Left colon (tissue), 2 donors: ENCODE measurements at regions not wholly inside any gene's neighbourhood (a gene's known extent, or its start where the extent isn't known, plus 50 kb on each side); places are given as distances from the start of the nearest gene placed in this dataset.

ENCODE experiments used
- ATAC-seq: fragments of 200-7000 bp; cut with Tn5 transposase; one replicate; pipeline ENCODE4 v1.9.1; 2020; ENCODE audit warnings: mild to moderate bottlenecking, moderate library complexity
- DNase-seq, 2 donors: peaks; one replicate each; pipeline ENCODE4 v3.0.0-alpha.2; 2020
- intact Hi-C, 2 donors: fragments of 100-400 bp; cut with DNase I in 1 of 2; cut with micrococcal nuclease in 1 of 2; formaldehyde crosslinking; loops; one replicate each; pipeline versions ENCODE4 v1.11.2 to v1.14.0; 2022; cut with DNase I, micrococcal nuclease
- donor health status: DM: no; HTN: no; CAD: no.
- donor health status: DM: yes; HTN: yes; CAD: no.

GRCh38 chr7:46003896-46004875 is 83.1 kb upstream of the IGFBP3 start:
- intact Hi-C loops = no loop called here

GRCh38 chr7:46003161-46003560 is 82.1 kb upstream of the IGFBP3 start:
- DNase-seq = no peak
- intact Hi-C loops = no loop called here
- ATAC-seq = no peak

More at GRCh38 chr7:46003896-46004875, 83.1 kb upstream of the IGFBP3 start:
- no peak for ATAC-seq
- DNase-seq = no peak

GRCh38 chr7:46000513-46000912 is 79.4 kb upstream of the IGFBP3 start:
- intact Hi-C loops = no loop called here
- no peak for DNase-seq
- no peak for ATAC-seq

GRCh38 chr7:45999541-45999940 is 78.5 kb upstream of the IGFBP3 start:
- intact Hi-C loops = no loop called here
- ATAC-seq (no peak), DNase-seq (no peak)

- ATAC-seq = no peak
- intact Hi-C loops = no loop called here
- DNase-seq = no peak
Observed at GRCh38 chr7:45998506-45998905, 77.4 kb upstream of the IGFBP3 start.

GRCh38 chr7:45993621-45994020 is 72.5 kb upstream of the IGFBP3 start:
- ATAC-seq (no peak), DNase-seq (no peak)
- intact Hi-C loops = no loop called here

- DNase-seq = no peak
- ATAC-seq = no peak
- intact Hi-C loops = no loop called here
Observed at GRCh38 chr7:45992826-45993225, 71.8 kb upstream of the IGFBP3 start.

GRCh38 chr7:45990276-45990675 is 69.2 kb upstream of the IGFBP3 start:
- intact Hi-C loops = no loop called here
- ATAC-seq = no peak
- no peak for DNase-seq

- DNase-seq (no peak), ATAC-seq (no peak)
- intact Hi-C loops = no loop called here
Observed at GRCh38 chr7:45988405-45989057, 67.5 kb upstream of the IGFBP3 start.

- intact Hi-C loops = no loop called here
- no peak for DNase-seq
- no peak for ATAC-seq
Observed at GRCh38 chr7:45987521-45988290, 66.6 kb upstream of the IGFBP3 start.

GRCh38 chr7:45986355-45987298 is 65.6 kb upstream of the IGFBP3 start:
- ATAC-seq = no peak
- intact Hi-C loops = no loop called here
- no peak for DNase-seq

GRCh38 chr7:45985902-45986301 is 64.8 kb upstream of the IGFBP3 start:
- DNase-seq = no peak
- intact Hi-C loops = no loop called here
- ATAC-seq = no peak

GRCh38 chr7:45984386-45985295 is 63.6 kb upstream of the IGFBP3 start:
- intact Hi-C loops = no loop called here
- DNase-seq = no peak
- ATAC-seq = no peak

- intact Hi-C loops = no loop called here
Observed at GRCh38 chr7:45983720-45984255, 62.7 kb upstream of the IGFBP3 start.

GRCh38 chr7:45982907-45983719 is 62.0 kb upstream of the IGFBP3 start:
- DNase-seq (no peak), ATAC-seq (no peak)
- intact Hi-C loops = no loop called here

More at GRCh38 chr7:45983720-45984255, 62.7 kb upstream of the IGFBP3 start:
- no peak for ATAC-seq
- no peak for DNase-seq

GRCh38 chr7:45982132-45982531 is 61.1 kb upstream of the IGFBP3 start:
- DNase-seq = no peak
- no peak for ATAC-seq
- intact Hi-C loops = no loop called here
